OCI-LY7 (cell line): ENCODE measurements at regions not wholly inside any gene's neighbourhood (a gene's known extent, or its start where the extent isn't known, plus 50 kb on each side); places are given as distances from the start of the nearest gene placed in this dataset.

Source experiments
- BruUV-seq: library from RNA; stranded (reverse); fragments of 400-500 nt; replicated peaks from 2 replicates; lab custom pipeline; 2021; lab: Mats Ljungman, UMichigan
- CTCF ChIA-PET: fragments of 300-600 bp; sonication (Branson Sonifier 250); formaldehyde crosslinking; loops from one replicate; lab custom pipeline; 2022; ENCODE audit warnings: antibody characterized with exemption; ENCODE audit not compliant: unreplicated experiment; lab: Charles Lee
- POLR2A ChIA-PET: fragments of 300-600 bp; sonication (Branson Sonifier 250); formaldehyde crosslinking; loops from one replicate; lab custom pipeline; 2022; ENCODE audit warnings: antibody characterized with exemption; lab: Charles Lee
- DNase-seq: peaks from one replicate; pipeline ENCODE4 v3.0.0-alpha.2; 2015; ENCODE audit warnings: low spot score
- H2AFZ ChIP-seq: fragments of 200-600 bp; sonication (generic), shearing (Covaris generic); 2 replicates; pipeline ENCODE4 v1.6.1; 2014; ENCODE audit warnings: mild to moderate bottlenecking, antibody characterized with exemption, low read length, moderate library complexity
- H3K27ac ChIP-seq: fragments of 200-600 bp; sonication (generic); 2 replicates; pipeline ENCODE4 v1.5.1; 2014; ENCODE audit warnings: mixed run types, low read depth, mild to moderate bottlenecking, moderate library complexity, low read length, inconsistent platforms; ENCODE audit not compliant: poor library complexity, severe bottlenecking
- H3K36me3 ChIP-seq: fragments of 200-600 bp; sonication (generic); 2 replicates; pipeline ENCODE4 v1.6.1; 2014; ENCODE audit warnings: mild to moderate bottlenecking, antibody characterized with exemption, low read length, moderate library complexity, mixed read lengths; ENCODE audit not compliant: insufficient read depth
- H3K4me1 ChIP-seq: fragments of 200-600 bp; sonication (generic); 2 replicates; pipeline ENCODE4 v1.5.1; 2014; ENCODE audit warnings: mild to moderate bottlenecking, low read length; ENCODE audit not compliant: insufficient read depth, poor library complexity, severe bottlenecking
- H3K4me2 ChIP-seq: fragments of 200-600 bp; sonication (generic); 2 replicates; pipeline ENCODE4 v1.6.1; 2014; ENCODE audit warnings: mild to moderate bottlenecking, low read length
- H3K4me3 ChIP-seq: fragments of 200-600 bp; sonication (generic); 2 replicates; pipeline ENCODE4 v1.5.1; 2014; ENCODE audit warnings: mild to moderate bottlenecking, low read depth, low read length; ENCODE audit not compliant: poor library complexity, severe bottlenecking
- H3K79me2 ChIP-seq: fragments of 200-600 bp; sonication (generic); 2 replicates; pipeline ENCODE4 v1.6.1; 2016; ENCODE audit warnings: low read depth, mild to moderate bottlenecking, low read length, moderate library complexity, mixed read lengths; ENCODE audit not compliant: insufficient read depth
- H3K9me2 ChIP-seq: fragments of 200-600 bp; sonication (generic); 2 replicates; pipeline ENCODE4 v1.6.1; 2016; ENCODE audit warnings: mild to moderate bottlenecking, low read length, mixed read lengths; ENCODE audit not compliant: insufficient read depth
- H3K9me3 ChIP-seq: fragments of 200-600 bp; sonication (generic); 2 replicates; pipeline ENCODE4 v1.6.1; 2014; ENCODE audit warnings: mild to moderate bottlenecking, mixed run types, low read length, mixed read lengths
- H4K20me1 ChIP-seq: fragments of 200-600 bp; sonication (generic); 2 replicates; pipeline ENCODE4 v1.6.1; 2014; ENCODE audit warnings: mild to moderate bottlenecking, antibody characterized with exemption, low read length, moderate library complexity, mixed read lengths; ENCODE audit not compliant: insufficient read depth
- CTCF ChIP-seq: fragments of 200-600 bp; sonication (generic); conservative IDR thresholded peaks from 2 replicates; pipeline ENCODE4 v1.5.1; 2014; ENCODE audit warnings: mild to moderate bottlenecking, antibody characterized with exemption, low read length, moderate library complexity, mixed read lengths
- EZH2phosphoT487 ChIP-seq: fragments of 200-600 bp; sonication (generic); IDR thresholded peaks from 2 replicates; pipeline ENCODE4 v1.6.1; 2018; ENCODE audit warnings: low read depth, borderline replicate concordance, mild to moderate bottlenecking, mixed run types, antibody characterized with exemption, low read length, moderate library complexity, mixed read lengths
- intact Hi-C: fragments of 100-400 bp; cut with micrococcal nuclease; formaldehyde crosslinking; loops from one replicate; pipeline ENCODE4 v1.10.0; 2022; ENCODE audit not compliant: unreplicated experiment

GRCh38 chr5:33341351-33341750, 99.4 kb upstream of the TARS1 start:
- intact Hi-C loops: no loop called here
- Histone ChIP-seq H3K4me3 (no peak overlapping the region), H4K20me1 (no peaks in the 10 kb centered on the region), H3K36me3 (peaks cover 11% of the 10 kb centered on the region), H3K27ac (no peak overlapping the region), H3K9me3 (peaks cover 5% of the 10 kb centered on the region), H2AFZ (no peak overlapping the region), H3K79me2 (no peaks in the 10 kb centered on the region), H3K9me2 (no peaks in the 10 kb centered on the region), H3K4me1 (peaks cover 57% of the 10 kb centered on the region), H3K4me2 (no peak overlapping the region)
- ChIA-PET CTCF (no interaction called here), POLR2A (interaction anchor here (0.5 kb wide), 1 partner anchor 1577 kb away, joined by 4 read pairs; no protein-coding TSS in a partner anchor)
- no peak for DNase-seq
- no peak for TF ChIP-seq EZH2phosphoT487
- TF ChIP-seq CTCF: no peak
- BruUV-seq: no TSS peak

- no peaks in the 10 kb centered on the region for H3K9me2 ChIP-seq
- H3K27ac ChIP-seq: no peak overlapping the region
- no peaks in the 10 kb centered on the region for H3K79me2 ChIP-seq
- H3K4me3 ChIP-seq: no peak overlapping the region
- intact Hi-C loops: no loop called here
- H2AFZ ChIP-seq: no peak overlapping the region; the same call in 1 of the 2 replicates
- DNase-seq: no peak
- POLR2A ChIA-PET: interaction anchor here (0.9 kb wide), 1 partner anchor 133 kb away, joined by 3 read pairs; no protein-coding TSS in a partner anchor
- peaks cover 41% of the 10 kb centered on the region for H3K4me1 ChIP-seq
- H4K20me1 ChIP-seq: no peaks in the 10 kb centered on the region
- BruUV-seq: no TSS peak
- no peaks in the 10 kb centered on the region for H3K9me3 ChIP-seq
- H3K4me2 ChIP-seq: no peak overlapping the region
- TF ChIP-seq EZH2phosphoT487: no peak
- TF ChIP-seq CTCF: no peak
- CTCF ChIA-PET: no interaction called here
- H3K36me3 ChIP-seq: no peaks in the 10 kb centered on the region; the same call in 1 of the 2 replicates
These were observed 97.0 kb upstream of the TARS1 start for GRCh38 chr5:33343676-33344327.

GRCh38 chr5:33346534-33346933, 94.2 kb upstream of the TARS1 start:
- H3K4me2 ChIP-seq: 0 out of 2 replicates have a peak overlapping the region, but pooled peaks have one; percentile 7
- no peaks in the 10 kb centered on the region for H3K79me2 ChIP-seq
- peak overlapping the region; percentile 49; the same call in 1 of the 2 replicates for H2AFZ ChIP-seq
- H3K9me2 ChIP-seq: no peaks in the 10 kb centered on the region
- ChIA-PET POLR2A (no interaction called here), CTCF (no interaction called here)
- H3K36me3 ChIP-seq: no peaks in the 10 kb centered on the region; the same call in 1 of the 2 replicates
- peaks cover 21% of the 10 kb centered on the region for H3K4me1 ChIP-seq
- BruUV-seq: no TSS peak
- no peak overlapping the region for H3K4me3 ChIP-seq
- no peaks in the 10 kb centered on the region for H4K20me1 ChIP-seq
- H3K27ac ChIP-seq: peak overlapping the region; percentile 31
- intact Hi-C loops: no loop called here
- peak; percentile 37 for DNase-seq
- TF ChIP-seq CTCF: no peak
- no peak for TF ChIP-seq EZH2phosphoT487
- no peaks in the 10 kb centered on the region for H3K9me3 ChIP-seq
